ENCODE measurements at regions not wholly inside any gene's neighbourhood (a gene's known extent, or its start where the extent isn't known, plus 50 kb on each side); places are given as distances from the start of the nearest gene placed in this dataset.

DNA sequence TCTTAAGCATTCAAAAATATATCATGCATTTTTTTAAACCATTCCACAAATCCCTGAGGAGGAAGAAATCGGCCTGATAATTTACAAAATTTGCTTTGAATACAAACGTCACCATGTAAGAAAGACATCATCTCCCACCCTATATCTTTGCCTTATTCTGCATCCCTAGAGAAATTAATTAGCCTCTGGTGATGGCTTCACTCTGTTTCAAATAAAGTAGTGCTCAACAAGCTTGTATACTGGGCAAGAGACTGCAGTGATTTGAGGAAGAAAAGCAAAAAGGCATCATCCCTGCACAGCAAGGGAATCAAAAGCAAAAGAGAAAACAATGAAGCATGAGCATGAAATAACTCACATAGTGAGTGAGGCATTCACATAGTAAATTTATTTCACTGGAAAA lies 375.5 kb downstream of the CDH7 start:
- TF ChIP-seq, protein P1, sequence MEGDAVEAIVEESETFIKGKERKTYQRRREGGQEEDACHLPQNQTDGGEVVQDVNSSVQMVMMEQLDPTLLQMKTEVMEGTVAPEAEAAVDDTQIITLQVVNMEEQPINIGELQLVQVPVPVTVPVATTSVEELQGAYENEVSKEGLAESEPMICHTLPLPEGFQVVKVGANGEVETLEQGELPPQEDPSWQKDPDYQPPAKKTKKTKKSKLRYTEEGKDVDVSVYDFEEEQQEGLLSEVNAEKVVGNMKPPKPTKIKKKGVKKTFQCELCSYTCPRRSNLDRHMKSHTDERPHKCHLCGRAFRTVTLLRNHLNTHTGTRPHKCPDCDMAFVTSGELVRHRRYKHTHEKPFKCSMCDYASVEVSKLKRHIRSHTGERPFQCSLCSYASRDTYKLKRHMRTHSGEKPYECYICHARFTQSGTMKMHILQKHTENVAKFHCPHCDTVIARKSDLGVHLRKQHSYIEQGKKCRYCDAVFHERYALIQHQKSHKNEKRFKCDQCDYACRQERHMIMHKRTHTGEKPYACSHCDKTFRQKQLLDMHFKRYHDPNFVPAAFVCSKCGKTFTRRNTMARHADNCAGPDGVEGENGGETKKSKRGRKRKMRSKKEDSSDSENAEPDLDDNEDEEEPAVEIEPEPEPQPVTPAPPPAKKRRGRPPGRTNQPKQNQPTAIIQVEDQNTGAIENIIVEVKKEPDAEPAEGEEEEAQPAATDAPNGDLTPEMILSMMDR (IDR thresholded peaks at IDR 0.05; ENCODE audit: borderline replicate concordance, insufficient read depth, low read depth, low read length) = no peak
- H3K4me3 ChIP-seq (ENCODE audit: low read depth, low read length) = no peak overlapping the region

DNA sequence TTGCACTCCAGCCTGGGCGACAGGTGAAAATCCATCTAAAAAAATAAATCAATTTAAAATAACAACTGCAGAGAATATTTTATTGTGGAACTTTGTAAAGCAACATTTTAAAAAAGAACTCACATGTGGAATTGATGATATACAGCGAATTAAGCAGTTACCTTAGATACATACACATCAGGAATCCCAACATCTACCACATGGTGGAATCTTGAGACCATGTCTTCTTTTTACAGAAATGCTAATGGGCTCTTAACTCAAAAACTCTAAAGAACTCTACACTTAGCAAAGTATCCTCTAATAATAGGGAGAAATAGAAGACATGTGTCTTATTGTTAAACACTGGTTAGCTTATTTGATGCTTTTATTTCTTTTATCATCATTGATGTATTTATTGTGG lies 373.6 kb downstream of the CDH7 start:
- TF ChIP-seq, protein P1 (IDR thresholded peaks at IDR 0.05; ENCODE audit: borderline replicate concordance, insufficient read depth, low read depth, low read length) = 0 out of 2 replicates have a peak, but pooled peaks have one; percentile 3
- no peak overlapping the region for H3K4me3 ChIP-seq (ENCODE audit: low read depth, low read length)

DNA sequence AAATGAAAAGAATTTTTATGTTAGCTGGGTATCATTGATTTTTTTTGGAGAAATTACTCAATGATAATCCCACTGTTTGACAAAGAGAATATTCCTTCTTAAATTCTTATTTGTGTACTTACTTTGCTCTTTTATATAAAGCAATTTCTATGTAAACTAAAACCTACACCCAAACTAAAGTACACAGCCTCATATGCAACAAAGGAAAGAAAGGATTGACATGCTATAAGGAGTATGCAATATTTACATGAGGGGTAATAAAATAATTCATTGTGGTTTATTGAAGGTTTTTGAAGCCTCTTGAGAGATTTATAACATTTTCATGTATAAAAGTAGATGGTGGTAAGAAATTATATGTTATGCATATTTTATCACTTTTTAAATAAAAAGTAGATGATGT lies 368.5 kb downstream of the CDH7 start:
- H3K4me3 ChIP-seq (ENCODE audit: low read depth, low read length) = no peak overlapping the region
- TF ChIP-seq, protein P1 (IDR thresholded peaks at IDR 0.05; ENCODE audit: borderline replicate concordance, insufficient read depth, low read depth, low read length) = no peak

DNA sequence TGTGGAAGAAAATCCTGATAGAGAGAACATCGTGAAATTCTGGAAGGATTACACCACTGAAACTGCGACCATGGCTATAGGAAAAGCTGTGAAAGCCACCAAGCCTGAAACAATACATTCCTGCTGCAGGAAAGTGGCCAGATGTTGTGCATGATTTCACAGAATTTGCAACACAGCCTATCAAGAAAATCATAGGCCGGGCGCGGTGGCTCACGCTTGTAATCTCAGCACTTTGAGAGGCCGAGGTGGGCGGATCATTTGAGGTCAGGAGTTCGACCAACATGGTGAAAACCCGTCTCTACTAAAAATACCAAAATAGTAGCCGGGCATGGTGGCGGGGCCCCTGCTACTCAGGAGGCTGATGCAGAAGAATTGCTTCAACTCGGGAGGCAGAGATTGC lies 360.2 kb downstream of the CDH7 start:
- TF ChIP-seq, protein P1 (IDR thresholded peaks at IDR 0.05; ENCODE audit: borderline replicate concordance, insufficient read depth, low read depth, low read length) = no peak
- no peak overlapping the region for H3K4me3 ChIP-seq (ENCODE audit: low read depth, low read length)

DNA sequence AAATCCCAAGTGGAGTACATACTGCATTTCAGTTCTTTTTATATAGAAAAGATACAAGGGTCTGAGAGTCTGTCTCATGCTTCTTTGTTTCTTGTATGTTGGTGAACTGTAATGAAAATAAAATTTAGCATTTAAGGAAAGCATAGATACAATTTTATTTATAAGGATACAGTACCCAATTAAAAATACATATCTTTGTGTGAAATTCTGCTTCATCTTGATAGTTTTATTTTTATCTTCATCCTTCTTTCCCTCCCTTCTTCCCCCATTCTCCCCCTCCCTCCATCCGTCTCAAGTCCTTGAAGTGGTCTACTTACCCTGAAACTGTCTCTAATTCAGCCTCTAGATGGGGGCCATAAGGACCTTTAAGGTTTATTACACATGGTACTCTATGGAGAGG lies 359.8 kb downstream of the CDH7 start:
- TF ChIP-seq, protein P1 (IDR thresholded peaks at IDR 0.05; ENCODE audit: borderline replicate concordance, insufficient read depth, low read depth, low read length) = no peak
- no peak overlapping the region for H3K4me3 ChIP-seq (ENCODE audit: low read depth, low read length)

DNA sequence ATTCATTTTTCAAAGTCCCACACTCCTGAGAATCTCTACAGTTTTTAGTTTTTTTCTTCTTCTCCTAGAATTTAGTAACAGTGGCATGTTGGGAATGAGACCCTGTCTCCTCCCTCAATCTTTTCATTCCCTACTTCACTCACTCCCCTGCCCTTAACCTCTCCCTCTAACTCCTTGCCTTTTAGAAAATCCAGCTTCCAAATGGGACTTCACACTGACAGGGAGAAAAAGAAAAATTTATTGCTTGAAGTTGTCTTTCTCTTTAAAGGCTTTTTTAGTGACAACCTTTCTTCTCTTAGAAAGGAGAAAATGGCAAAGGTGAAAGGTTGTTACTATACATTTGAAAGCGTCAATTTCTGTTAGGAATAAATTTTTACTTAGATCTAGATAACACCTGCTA lies 359.2 kb downstream of the CDH7 start:
- no peak overlapping the region for H3K4me3 ChIP-seq (ENCODE audit: low read depth, low read length)
- TF ChIP-seq, protein P1 (IDR thresholded peaks at IDR 0.05; ENCODE audit: borderline replicate concordance, insufficient read depth, low read depth, low read length) = no peak

DNA sequence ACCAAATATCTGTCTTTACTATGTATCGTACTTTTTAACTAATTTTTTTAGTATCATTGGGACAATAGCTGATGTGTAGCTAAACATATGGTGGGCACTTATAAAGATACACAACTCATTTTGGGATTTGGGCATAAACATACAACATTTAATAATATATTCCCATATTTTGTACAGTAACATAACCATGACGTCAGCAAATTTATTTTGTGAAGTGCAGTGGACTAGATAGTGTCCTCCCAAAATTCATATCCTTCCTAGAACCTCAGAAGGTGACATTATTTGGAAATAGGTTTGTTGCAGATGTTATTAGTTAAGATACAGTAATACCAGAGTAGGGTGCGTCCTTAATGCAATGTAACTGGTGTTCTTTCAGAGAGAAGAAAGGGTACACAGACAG lies 356.7 kb downstream of the CDH7 start:
- H3K4me3 ChIP-seq (ENCODE audit: low read depth, low read length) = no peak overlapping the region
- TF ChIP-seq, protein P1 (IDR thresholded peaks at IDR 0.05; ENCODE audit: borderline replicate concordance, insufficient read depth, low read depth, low read length) = no peak
